GM18511 (cell line): ENCODE measurements at regions not wholly inside any gene's neighbourhood (a gene's known extent, or its start where the extent isn't known, plus 50 kb on each side); places are given as distances from the start of the nearest gene placed in this dataset.

ENCODE experiments used
- ATAC-seq: cut with Tn5 transposase; IDR thresholded peaks from one replicate; pipeline ENCODE4 v1.9.1; 2021; ENCODE audit warnings: mild to moderate bottlenecking, moderate library complexity; ENCODE audit not compliant: unreplicated experiment

DNA sequence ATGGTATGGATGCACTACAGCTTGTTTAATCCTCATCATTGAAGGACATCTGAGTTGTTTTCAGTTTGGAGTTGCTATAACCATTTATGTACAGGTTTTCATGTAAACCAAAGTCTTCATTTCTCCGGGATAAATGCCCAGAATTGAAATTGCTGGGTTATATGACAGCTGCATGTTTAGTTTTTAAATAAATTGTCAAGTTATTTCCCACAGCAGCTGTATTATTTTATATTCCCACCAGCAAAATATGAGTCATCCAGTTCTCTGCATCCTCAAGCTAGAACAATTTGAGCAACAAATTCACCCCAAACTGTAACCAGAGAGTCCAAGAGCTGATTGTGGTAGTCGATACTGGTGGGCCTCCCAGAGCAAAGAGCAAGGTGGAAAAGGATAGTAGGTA is 125.6 kb upstream of the PRNP start:
- ATAC-seq = no peak

DNA sequence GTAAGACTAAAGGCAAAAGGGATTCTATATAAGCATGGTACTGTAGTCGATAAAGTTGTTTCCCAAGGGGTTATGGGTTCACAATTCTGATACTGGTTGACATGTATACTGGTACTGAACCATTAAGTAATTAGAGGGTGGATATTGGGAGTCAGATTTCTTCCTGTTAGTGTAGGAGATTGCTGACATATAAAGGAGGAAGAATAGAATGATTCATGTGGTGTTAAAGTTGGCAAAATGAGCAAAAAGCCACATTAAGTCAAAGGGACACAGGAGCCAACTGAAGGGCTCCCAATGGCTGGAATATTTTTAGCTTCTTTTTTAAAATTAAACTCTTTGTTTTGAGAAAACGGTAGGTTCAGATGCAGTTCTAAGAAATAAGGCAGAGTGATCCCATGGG is 126.3 kb upstream of the PRNP start:
- ATAC-seq = no peak

DNA sequence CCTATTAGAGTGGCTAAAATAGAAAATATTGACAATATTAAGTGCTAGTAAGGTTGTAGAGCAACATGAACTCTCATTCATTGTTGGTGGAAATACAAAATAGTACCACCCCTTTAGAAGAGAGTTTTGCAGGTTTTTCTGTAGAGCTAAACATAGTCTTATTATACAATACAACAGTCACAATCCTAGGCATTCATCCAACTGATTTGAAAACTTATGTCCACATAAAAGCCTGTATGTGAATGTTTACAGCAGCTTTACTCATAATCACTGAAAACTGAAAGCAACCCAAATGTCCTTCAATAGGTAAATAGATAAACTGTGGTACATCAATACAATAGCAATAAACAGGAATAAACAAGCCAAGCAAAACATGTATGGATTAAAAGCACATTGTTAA is 127.2 kb upstream of the PRNP start:
- no peak for ATAC-seq

DNA sequence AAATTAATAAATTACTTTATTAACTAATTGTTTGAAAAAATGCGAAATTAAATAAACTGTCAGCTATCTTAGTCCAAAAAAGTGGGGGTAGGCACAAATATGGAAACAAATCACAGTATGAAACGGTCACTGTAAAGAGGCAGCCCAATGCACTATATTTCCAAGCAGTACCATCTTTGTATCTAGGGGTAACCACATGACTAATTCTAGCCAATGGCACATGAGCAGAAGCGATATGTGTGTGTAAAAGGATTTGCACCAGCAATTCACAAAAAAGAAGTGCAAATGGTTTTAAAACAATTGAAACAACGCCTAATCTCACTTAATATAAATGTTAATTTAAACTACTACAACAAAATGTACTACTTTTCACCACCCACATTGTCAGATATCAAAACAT is 129.5 kb upstream of the PRNP start:
- ATAC-seq = no peak

DNA sequence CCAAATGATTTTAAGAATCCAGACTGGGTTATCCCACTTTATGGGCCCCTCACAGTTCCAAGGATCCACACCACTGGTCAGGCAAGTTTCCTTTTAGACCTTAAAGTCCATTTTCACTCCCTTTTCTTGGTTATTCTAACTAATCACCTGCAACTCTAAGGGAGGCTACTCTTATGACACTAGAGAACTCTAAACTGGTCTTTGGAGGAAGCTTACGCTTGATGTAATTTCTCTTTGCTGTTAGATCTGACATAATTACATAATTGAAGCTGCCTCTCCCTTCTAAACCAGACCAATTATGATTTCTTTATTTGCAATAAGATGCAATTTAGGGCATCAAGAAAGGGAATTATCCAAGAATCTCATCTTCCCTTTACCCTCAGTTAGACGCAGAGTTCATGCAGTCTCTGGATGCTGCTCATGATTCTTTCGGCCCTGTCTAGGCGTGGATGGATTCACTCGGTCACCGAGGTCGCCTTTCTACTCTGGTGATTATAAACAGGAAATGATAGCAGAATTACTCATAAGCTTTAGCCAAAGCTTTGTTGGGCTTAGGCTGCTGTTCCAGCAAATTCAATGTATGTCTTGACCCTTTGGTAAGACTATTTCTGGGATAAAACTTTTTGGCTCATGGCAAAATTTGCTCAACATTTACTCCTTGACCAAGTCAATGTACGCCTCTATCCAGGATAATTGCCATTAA is 130.9 kb upstream of the PRNP start:
- ATAC-seq = no peak

DNA sequence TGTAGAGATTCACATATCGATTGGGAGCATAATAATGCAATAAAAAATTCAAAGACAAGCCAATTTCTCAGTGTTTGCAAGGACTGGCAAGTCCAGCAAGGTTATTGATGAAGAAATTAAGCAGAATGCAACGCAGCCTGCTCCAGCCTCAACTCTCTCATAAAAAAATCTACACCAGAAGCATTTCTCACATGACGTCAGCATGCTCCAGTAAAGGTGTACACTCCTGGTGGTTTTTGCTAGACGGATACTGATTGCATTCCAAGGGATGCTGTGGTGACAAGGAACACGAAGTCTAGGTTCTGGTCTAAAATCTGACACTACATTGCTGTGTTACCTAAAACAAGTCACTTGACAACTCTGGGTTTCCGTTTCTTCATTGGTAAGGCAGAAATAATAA is 131.9 kb upstream of the PRNP start:
- no peak for ATAC-seq

DNA sequence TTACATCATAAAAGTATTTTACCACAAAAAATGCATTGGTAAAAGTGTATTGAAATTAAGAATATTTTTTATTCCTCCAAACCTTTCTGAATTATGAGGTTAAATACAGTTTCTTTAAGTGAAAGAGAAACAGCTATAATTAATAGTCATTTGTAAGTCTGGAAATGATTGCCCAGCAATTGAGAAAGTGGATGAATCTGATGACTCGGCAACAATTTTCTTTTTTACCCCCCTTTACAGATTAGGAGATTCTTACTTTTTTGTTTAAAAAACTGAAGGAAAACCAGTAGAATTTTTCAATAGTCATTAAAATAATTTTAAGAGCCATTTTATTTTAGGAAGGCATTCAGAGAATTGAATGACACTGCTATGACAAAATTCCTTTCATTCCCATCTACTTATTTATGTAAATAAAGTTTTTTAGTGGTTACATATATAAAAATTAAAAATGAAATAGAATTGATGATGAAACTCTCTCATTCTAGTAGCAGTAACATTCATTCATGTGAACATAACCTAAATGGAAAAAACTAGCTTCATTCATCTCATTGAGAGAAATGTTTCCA is 134.1 kb upstream of the PRNP start:
- ATAC-seq = no peak

DNA sequence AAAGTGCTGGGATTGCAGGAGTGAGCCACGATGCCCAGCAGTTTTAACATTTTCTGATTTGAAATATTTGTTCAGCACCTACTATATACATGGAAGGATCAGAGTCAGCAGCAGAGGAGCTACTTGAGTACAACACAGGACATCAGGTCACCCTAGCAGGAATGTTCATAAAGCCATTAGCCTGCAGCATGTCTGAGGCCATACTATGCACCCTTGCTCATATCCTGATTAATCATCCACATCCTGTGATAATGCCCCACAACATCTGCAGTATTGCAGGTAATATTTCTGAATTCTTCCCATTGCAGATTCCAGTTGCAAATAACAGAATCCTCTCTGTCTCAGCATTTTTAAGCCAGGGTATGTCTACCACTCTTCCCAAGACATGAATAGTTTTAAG is 135.5 kb upstream of the PRNP start:
- ATAC-seq = no peak

DNA sequence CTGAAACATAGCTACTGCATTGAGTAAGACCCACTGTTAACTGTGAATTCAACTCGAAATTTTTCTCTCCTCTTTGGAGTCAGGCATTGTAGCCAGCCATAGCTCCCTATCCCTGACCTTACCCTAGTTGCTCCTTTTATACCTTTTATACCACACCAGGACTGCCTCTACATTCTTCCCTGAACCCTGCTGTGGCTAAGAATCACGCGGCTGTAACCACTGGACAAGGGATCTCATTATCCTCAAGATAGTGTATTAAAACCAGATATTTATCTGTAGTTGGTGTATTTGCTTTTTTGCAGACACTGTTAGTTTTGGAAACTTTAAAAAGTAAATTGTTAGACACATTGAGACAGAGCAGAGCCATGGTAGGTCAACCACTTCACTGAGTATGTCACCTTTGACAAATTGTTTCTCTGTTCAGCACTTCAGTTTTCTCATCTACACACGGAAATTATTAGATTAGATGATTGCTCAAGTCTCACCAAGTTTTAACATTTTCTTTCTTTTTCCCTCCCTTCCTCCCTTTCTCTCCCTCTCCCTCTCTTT is 136.5 kb upstream of the PRNP start:
- ATAC-seq = no peak

DNA sequence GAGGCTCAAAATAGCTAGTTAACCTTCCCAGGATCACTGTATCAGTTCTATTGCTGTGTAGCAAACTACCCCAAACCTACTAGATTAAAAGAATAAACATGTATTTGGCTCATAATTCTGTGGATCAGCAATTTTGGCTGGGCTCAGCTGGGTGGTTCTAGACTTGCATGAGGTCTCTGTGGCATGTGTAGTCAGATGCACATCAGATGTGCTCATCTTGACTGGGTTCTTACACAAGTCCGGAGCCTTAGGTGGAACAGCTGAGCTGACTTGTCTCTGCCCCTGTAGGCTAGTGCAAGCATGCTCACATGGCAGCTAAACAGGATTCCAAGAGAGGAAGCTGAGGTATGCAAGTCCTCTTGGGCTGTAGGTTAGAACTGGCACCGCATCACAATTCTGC is 137.7 kb upstream of the PRNP start:
- no peak for ATAC-seq

DNA sequence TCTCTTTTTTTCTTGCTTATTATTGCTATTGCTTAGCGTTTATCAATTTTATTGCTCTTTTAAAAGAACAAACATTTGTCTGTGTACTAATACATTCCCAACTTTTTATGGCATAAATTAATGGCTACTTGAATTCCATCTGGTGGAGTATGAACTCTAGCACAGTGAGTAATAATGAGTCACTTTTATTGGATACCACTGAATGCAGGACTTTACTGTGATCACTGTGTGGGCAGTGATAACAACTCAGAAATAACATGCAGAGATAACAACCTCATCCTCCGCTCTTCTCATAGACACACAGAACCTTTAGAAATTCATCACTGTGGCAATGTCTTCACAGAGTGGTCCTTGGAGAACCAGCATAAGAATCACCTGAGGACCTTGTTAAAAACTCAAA is 139.5 kb upstream of the PRNP start:
- no peak for ATAC-seq

DNA sequence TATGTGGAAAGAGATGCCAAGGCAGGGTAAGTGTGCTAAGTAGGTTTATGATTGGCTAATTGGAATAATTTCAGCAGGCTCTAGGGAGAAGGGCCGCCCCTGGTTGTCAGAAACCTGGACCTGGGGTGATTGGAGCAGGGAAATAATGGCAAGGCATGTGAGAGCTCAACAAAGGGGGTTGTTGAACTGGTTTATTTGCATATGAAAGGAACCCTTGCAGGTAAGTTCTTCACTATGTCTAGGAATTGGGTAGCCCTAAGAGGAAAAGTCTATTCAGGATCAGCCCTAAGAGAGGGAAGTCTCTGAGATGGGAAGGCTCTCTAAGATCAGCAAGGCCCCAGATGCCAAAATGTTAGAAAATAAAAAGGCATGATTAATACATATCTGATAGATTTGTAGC is 139.9 kb upstream of the PRNP start:
- no peak for ATAC-seq

DNA sequence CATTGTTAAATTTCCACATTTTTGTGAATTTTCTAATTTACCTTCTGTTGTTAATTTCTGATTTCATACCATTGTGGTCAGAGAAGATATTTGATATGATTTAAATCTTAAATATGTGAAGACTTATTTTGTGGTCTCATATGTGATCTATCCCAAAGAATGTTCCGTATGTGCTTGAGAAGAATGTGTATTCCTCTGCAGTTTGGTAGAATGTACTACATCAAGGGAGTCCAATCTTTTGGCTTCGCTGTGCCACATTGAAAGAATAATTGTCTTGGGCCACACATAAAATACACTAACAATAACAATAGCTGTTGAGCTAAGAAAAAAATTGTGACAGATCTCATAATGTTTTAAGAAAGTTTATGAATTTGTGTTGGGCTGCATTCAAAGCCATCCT is 140.7 kb upstream of the PRNP start:
- no peak for ATAC-seq

DNA sequence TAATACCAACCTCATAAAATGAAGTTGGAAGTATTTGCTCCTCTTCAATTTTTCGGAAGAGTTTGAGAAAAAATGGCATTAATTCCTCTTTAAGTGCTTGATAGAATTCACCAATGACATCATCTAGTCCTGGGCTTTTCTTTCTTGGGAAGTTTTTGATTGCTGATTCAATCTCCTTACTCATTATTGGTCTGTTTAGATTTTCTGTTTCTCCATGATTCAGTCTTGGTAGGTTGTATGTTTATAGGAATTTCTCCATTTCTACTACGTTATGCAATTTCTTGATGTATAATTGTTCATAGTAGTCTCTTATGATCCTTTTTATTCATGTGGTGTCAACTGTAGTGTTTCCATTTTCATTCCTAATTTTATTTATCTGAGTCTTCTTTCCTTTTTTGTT is 141.5 kb upstream of the PRNP start:
- no peak for ATAC-seq

DNA sequence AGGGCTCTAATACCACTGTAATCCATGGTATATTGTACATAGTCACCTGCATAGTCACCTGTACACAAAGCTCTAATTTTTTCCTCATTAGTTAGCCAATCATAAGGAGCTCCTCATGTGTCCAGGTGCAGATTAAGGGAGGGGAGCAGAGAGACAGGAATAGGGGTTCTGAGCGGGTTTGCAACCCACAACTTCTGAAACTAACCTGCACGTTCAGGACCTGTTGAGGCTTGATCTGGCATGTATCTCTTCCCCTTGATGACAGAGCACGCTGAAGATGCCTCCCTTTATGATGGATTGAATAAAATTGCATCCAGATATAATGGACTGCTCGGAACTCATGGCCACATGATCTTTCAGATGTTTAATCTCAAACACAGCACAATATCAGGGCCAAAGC is 144.0 kb upstream of the PRNP start:
- ATAC-seq = no peak

DNA sequence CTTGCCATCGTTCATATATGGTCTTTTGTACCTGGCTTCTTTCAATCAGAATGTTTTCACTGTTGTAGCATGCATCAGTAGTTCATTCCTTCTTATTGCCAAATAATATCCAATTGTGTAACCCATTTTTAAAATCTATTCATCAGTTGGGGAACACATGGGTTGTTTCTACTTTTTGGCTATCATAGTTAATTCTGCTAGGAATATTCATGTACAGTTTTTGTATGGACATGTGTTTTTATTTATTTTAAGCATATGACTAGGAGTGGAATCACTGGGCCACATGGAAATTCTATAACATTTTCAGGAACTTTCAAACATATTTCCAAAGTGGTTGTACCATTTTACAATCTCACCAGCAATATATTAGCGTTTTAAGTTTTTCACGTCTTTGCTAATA is 151.9 kb upstream of the PRNP start:
- no peak for ATAC-seq

DNA sequence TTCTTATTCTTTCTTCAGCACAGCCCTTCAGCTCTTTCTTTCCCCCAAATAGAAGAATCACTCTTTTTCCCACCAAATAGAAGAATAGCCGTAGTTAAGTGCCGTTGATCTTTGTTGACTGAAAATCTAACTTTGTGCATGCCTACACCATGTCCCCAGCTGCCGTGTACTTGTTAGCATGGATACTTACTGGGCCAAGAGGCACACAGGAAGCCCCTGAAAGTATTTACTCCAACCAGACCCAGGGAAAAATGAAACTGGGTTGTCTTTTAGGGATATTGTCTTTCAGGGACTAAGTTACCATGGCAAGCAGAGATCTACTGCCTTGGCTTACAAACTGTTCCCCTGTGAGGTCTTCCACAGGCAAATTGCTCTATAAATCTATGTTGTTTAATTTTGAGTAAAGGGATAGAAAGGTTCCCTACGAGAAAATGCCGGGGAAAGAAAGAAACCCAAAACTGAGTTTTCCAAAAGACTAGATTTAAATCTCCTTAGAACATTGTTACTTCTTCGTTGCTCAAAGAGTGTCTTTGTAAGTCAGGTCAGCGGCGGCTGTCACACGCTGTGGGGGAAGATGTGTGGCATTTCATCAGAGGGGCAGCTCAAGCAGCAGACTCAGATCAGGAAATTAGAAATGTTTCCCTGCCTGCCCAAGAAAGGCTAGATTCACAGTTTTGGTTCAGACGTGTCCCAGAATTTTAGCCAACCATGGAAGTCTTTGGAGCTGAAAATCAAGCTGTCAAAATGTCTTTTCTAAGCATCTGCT is 152.7 kb upstream of the PRNP start:
- no peak for ATAC-seq

DNA sequence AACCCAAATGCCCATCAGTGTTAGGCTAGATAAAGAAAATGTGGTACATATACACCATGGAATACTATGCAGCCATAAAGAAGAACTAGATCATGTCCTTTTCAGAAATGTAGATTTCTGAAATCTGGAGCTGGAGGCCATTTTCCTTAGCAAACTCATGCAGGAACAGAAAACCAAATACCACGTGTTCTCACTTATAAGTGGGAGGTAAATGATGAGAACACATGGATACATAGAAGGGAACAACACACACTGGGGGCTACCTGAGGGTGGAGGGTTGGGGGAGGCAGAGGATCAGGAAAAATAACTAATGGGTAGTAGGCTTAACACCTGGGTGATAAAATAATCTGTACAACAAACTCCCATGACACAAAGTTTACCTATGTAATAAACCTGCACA is 153.5 kb upstream of the PRNP start:
- ATAC-seq = no peak

DNA sequence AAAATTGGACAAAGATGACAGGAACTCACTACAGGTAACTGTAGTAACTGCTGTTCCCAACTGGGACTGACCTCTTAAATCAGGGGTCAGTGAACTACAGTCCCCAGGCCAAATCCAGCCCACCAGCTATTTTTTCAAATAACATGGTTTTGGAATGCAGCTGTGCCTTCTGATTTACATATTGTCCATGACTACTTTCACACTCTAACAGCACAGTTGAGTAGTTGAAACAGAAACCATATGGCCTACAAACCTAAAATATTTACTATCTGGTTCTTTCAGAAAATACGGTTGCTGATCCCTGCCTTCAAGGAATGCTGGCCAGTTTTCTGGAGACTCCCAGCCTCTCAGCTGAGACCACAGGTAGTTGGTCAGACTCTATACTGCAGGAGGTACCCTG is 161.5 kb upstream of the PRNP start:
- ATAC-seq = no peak

DNA sequence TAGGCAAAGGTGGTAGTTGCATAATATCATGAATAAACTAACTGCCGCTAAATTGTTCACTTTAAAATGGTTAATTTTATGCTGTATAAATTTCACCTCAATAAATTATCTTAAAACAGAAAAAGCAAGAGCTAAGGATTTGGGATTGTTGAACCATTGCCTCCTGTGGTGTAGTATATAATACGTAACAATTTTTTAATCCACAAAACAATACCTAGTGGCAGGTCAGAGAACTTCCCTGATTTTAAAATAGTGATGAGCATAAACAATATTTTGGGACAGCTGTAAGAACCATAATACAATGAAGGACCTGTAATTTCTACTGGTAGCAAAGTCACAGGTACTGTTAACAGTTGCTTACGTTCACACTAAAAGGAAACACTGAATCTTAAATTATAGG is 161.9 kb upstream of the PRNP start:
- no peak for ATAC-seq

DNA sequence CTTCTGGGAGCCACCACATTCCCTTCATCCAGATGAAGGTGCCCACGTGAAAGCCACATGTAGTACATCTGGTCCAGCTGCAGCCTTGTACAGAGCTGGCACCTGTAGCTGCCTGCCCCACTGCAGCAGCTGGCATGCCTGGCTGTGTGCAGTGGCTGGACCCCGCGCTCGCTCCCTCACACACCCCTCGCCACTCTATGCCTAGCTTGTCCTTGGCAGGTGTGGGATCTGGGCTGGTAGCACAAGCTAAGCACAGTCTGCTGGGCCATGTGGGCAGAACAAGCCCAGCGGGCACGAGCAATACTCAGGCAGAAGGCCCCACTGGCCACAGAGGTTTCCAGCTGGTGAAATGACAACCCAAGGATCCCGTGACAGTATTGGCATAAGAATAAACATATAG is 163.9 kb upstream of the PRNP start:
- no peak for ATAC-seq
